ENCODE measurements at regions not wholly inside any gene's neighbourhood (a gene's known extent, or its start where the extent isn't known, plus 50 kb on each side); places are given as distances from the start of the nearest gene placed in this dataset.

DNA sequence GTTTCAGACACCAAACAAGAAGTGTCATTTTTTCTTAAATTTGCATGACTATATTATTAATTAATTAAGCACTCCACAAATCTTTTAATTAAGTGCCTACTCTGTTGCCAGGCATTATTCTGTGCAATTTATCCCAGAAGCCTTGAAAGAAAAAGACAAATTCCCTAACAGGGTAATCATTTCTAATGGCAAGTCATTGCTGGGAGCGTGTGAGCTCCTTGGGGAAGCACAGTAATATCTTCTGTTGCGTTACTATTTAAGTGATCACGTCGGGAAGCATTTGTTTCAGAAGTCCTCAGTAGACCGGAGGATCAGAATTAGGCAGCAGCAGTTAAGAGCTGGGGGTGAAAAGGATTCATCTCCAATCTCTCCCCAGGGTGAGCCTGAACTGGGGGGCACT, 276.8 kb upstream of the RNF32 start:
- no peaks in the 10 kb centered on the region for H3K9me3 ChIP-seq (ENCODE audit: low read length)
- H3K36me3 ChIP-seq (replicated peaks in 1 of 2; ENCODE audit: control insufficient read depth in 1 of 2, insufficient read depth in 2 of 2, low read length in 2 of 2), result no peaks in the 10 kb centered on the region
- H4K20me1 ChIP-seq (ENCODE audit: insufficient read depth, low read length), result no peaks in the 10 kb centered on the region
- H3K9ac ChIP-seq (ENCODE audit: insufficient read depth, low read depth, low read length), result no peak overlapping the region
- H3K4me3 ChIP-seq (replicated peaks in 1 of 3; ENCODE audit: insufficient read depth in 1 of 3, low read depth in 2 of 3, low read length in 3 of 3), result no peak overlapping the region
- ATAC-seq, result no peak
- BruUV-seq (replicated peaks), result no TSS peak
- H3K27me3 ChIP-seq (ENCODE audit: control insufficient read depth in 1 of 2, insufficient read depth in 2 of 2, low read length in 2 of 2), result peaks cover 2 to 75% of the 10 kb centered on the region in 2 experiments
- no peak overlapping the region for H3K4me2 ChIP-seq (ENCODE audit: low read depth, low read length)
- WGBS (ENCODE audit: low lambda C conversion rate), result 40% methylated on average over 5 of the region's 5 CpGs
- ChIA-PET CTCF (ENCODE audit: low intra/inter-chr PET ratio, low total read pairs) (no interaction called here), POLR2A (no interaction called here)
- no peak for TF ChIP-seq ZNF282 (IDR thresholded peaks at IDR 0.05; ENCODE audit: partially characterized antibody)
- H3K79me2 ChIP-seq (ENCODE audit: insufficient read depth, low read length), result no peaks in the 10 kb centered on the region
- DNase-seq (ENCODE audit: low spot score), result no peak
- no peaks in the 10 kb centered on the region for H3K4me1 ChIP-seq (ENCODE audit: insufficient read depth, low read length)
- H3K27ac ChIP-seq (ENCODE audit: extremely low read length, insufficient read depth, low read length), result no peak overlapping the region
- in situ Hi-C loops (cut with HindIII; ENCODE audit: extremely low pct_ligation_motif_present, low pct_unique_long_range_greater_than_20kb) (no loop called here), intact Hi-C loops (cut with micrococcal nuclease; ENCODE audit: unreplicated experiment) (no loop called here)
- no peak overlapping the region for H2AFZ ChIP-seq (ENCODE audit: low read length)
- FAIRE-seq, result no peak

- no peak for ATAC-seq
- H3K27ac ChIP-seq (ENCODE audit: extremely low read length, insufficient read depth, low read length), result no peak overlapping the region
- TF ChIP-seq CSRNP1 (CRISPR knock-in tag; IDR thresholded peaks at IDR 0.05), result no peak
- TF ChIP-seq ATF7 (IDR thresholded peaks at IDR 0.05), result peak; percentile 94
- TF ChIP-seq ATF7 (CRISPR knock-in tag; IDR thresholded peaks at IDR 0.05), result no peak
- H3K79me2 ChIP-seq (ENCODE audit: insufficient read depth, low read length), result no peaks in the 10 kb centered on the region
- H3K36me3 ChIP-seq (replicated peaks in 1 of 2; ENCODE audit: control insufficient read depth in 1 of 2, insufficient read depth in 2 of 2, low read length in 2 of 2), result no peaks in the 10 kb centered on the region
- BruUV-seq (replicated peaks), result no TSS peak
- no peak for FAIRE-seq
- H3K27me3 ChIP-seq (ENCODE audit: control insufficient read depth in 1 of 2, insufficient read depth in 2 of 2, low read length in 2 of 2), result peaks cover 2 to 80% of the 10 kb centered on the region in 2 experiments
- H3K9me3 ChIP-seq (ENCODE audit: low read length), result no peaks in the 10 kb centered on the region
- no peak for DNase-seq (ENCODE audit: low spot score)
- no peak overlapping the region for H3K4me2 ChIP-seq (ENCODE audit: low read depth, low read length)
- no peaks in the 10 kb centered on the region for H3K4me1 ChIP-seq (ENCODE audit: insufficient read depth, low read length)
- 21% methylated on average over 5 of the region's 6 CpGs for WGBS (ENCODE audit: low lambda C conversion rate)
- intact Hi-C loops (cut with micrococcal nuclease; ENCODE audit: unreplicated experiment), result no loop called here
- no peaks in the 10 kb centered on the region for H4K20me1 ChIP-seq (ENCODE audit: insufficient read depth, low read length)
- in situ Hi-C loops (cut with HindIII; ENCODE audit: extremely low pct_ligation_motif_present, low pct_unique_long_range_greater_than_20kb), result no loop called here
- no peak overlapping the region for H2AFZ ChIP-seq (ENCODE audit: low read length)
- H3K9ac ChIP-seq (ENCODE audit: insufficient read depth, low read depth, low read length), result no peak overlapping the region
- no peak overlapping the region for H3K4me3 ChIP-seq (replicated peaks in 1 of 3; ENCODE audit: insufficient read depth in 1 of 3, low read depth in 2 of 3, low read length in 3 of 3)
- CTCF ChIA-PET (ENCODE audit: low intra/inter-chr PET ratio, low total read pairs), result no interaction called here
- POLR2A ChIA-PET, result no interaction called here
Observed at GRCh38 chr7:156360835-156361234, 279.7 kb upstream of the RNF32 start.

Measured in HepG2 (cell line).